GM12878 (cell line): ENCODE measurements at regions not wholly inside any gene's neighbourhood (a gene's known extent, or its start where the extent isn't known, plus 50 kb on each side); places are given as distances from the start of the nearest gene placed in this dataset.

ENCODE experiments used
- ATAC-seq: fragments of 200-7000 bp; cut with Tn5 transposase; 3 replicates; pipeline ENCODE4 v1.9.1; 2020; ENCODE audit warnings: mild to moderate bottlenecking, moderate library complexity
- BruUV-seq: library from RNA; stranded (reverse); fragments of 400-500 nt; replicated peaks from 2 replicates; lab custom pipeline; 2021; lab: Mats Ljungman, UMichigan
- CTCF ChIA-PET: fragments of 300-600 bp; sonication (Branson Sonifier 250); formaldehyde crosslinking; extraction: SDS; loops from one replicate; lab custom pipeline; 2021; ENCODE audit warnings: inconsistent platforms; lab: Yijun Ruan, JAX
- POLR2A ChIA-PET: fragments of 350-600 bp; formaldehyde crosslinking; extraction: SDS; loops from one replicate; lab custom pipeline; 2021; ENCODE audit warnings: inconsistent platforms; lab: Charles Lee
- RAD21 ChIA-PET: fragments of 300-600 bp; sonication (Branson Sonifier 250); formaldehyde crosslinking; loops from one replicate; lab custom pipeline; 2023; ENCODE audit warnings: antibody characterized with exemption; ENCODE audit not compliant: unreplicated experiment; lab: Charles Lee
- SMC1A ChIA-PET: fragments of 300-600 bp; sonication (Branson Sonifier 250); formaldehyde crosslinking; loops from one replicate; lab custom pipeline; 2023; ENCODE audit not compliant: unreplicated experiment, uncharacterized antibody; lab: Charles Lee
- DNase-seq: peaks from one replicate; pipeline ENCODE4 v3.0.0-alpha.2; 2011; ENCODE audit warnings: low read depth, low spot score
- FAIRE-seq: peaks from 3 replicates; lab custom pipeline; 2011; peaks lifted over from hg19 to GRCh38; lab: Jason Lieb, UNC
- H2AFZ ChIP-seq: 2 replicates; pipeline ENCODE4 v1.6.0; 2011; ENCODE audit warnings: low read depth, low read length, control low read depth; ENCODE audit not compliant: control insufficient read depth
- H3K27ac ChIP-seq: 2 replicates; pipeline ENCODE4 v1.5.1; 2011; ENCODE audit warnings: control low read depth; ENCODE audit not compliant: control insufficient read depth, insufficient read depth
- H3K27me3 ChIP-seq, 2 experiments: replicated peaks in 1 of 2; 2 replicates each; pipeline versions ENCODE4 v1.6.0 to v1.6.1; 2011; ENCODE audit warnings: low read length in 1 of 2; ENCODE audit not compliant: control insufficient read depth in 2 of 2, insufficient read depth in 2 of 2
- H3K36me3 ChIP-seq, 2 experiments: 2 replicates each; pipeline ENCODE4 v1.5.1; 2011; ENCODE audit warnings: low read length in 1 of 2; ENCODE audit not compliant: control insufficient read depth in 2 of 2, insufficient read depth in 2 of 2
- H3K4me1 ChIP-seq: 2 replicates; pipeline ENCODE4 v1.6.1; 2011; ENCODE audit warnings: mild to moderate bottlenecking, low read length, moderate library complexity, mixed read lengths; ENCODE audit not compliant: control insufficient read depth, insufficient read depth
- H3K4me2 ChIP-seq: 2 replicates; pipeline ENCODE4 v1.6.0; 2011; ENCODE audit warnings: control low read depth; ENCODE audit not compliant: control insufficient read depth, insufficient read depth
- H3K4me3 ChIP-seq: fragments of 200-600 bp; sonication (generic); 2 replicates; pipeline ENCODE4 v1.5.1; 2016
- H3K79me2 ChIP-seq: 2 replicates; pipeline ENCODE4 v1.6.0; 2011; ENCODE audit warnings: low read length; ENCODE audit not compliant: control insufficient read depth, insufficient read depth
- H3K9ac ChIP-seq: 2 replicates; pipeline ENCODE4 v1.8.0; 2011; ENCODE audit warnings: low read length, control low read depth, mixed read lengths; ENCODE audit not compliant: control insufficient read depth, insufficient read depth
- H3K9me3 ChIP-seq: replicated peaks from 3 replicates; pipeline ENCODE4 v1.5.1; 2011; ENCODE audit warnings: mild to moderate bottlenecking, low read length; ENCODE audit not compliant: control insufficient read depth, insufficient read depth
- H4K20me1 ChIP-seq: 2 replicates; pipeline ENCODE4 v1.6.0; 2011; ENCODE audit not compliant: control insufficient read depth, insufficient read depth
- ATF2 ChIP-seq: IDR thresholded peaks from 2 replicates; pipeline ENCODE4 v1.6.1; 2012; ENCODE audit warnings: low read length, inconsistent platforms
- BACH1 ChIP-seq: fragments of 450-650 bp; IDR thresholded peaks from 2 replicates; pipeline ENCODE4 v1.6.1; 2017; ENCODE audit warnings: mild to moderate bottlenecking, borderline replicate concordance
- CEBPB ChIP-seq, 2 experiments: fragments of 150-350 bp in 1 of 2; IDR thresholded peaks; 2 replicates each; pipeline ENCODE4 v1.6.1; 2012 to 2014; ENCODE audit warnings: low read depth in 2 of 2, low read length in 2 of 2, borderline replicate concordance in 1 of 2, inconsistent platforms in 1 of 2
- GABPA ChIP-seq: IDR thresholded peaks from 2 replicates; pipeline ENCODE4 v1.6.1; 2014; ENCODE audit warnings: antibody characterized with exemption, low read depth, mild to moderate bottlenecking, inconsistent platforms
- IKZF1 ChIP-seq: fragments of 450-650 bp; conservative IDR thresholded peaks from 2 replicates; pipeline ENCODE4 v1.6.1; 2017; ENCODE audit warnings: antibody characterized with exemption, mild to moderate bottlenecking
- KLF5 ChIP-seq: fragments of 450-650 bp; IDR thresholded peaks from 2 replicates; pipeline ENCODE4 v1.6.1; 2014; ENCODE audit warnings: mild to moderate bottlenecking; ENCODE audit not compliant: partially characterized antibody
- MLLT1 ChIP-seq: fragments of 450-650 bp; IDR thresholded peaks from 2 replicates; pipeline ENCODE4 v1.6.1; 2016; ENCODE audit warnings: mild to moderate bottlenecking
- NR2C1 ChIP-seq: fragments of 450-650 bp; IDR thresholded peaks from 2 replicates; pipeline ENCODE4 v1.6.1; 2017; ENCODE audit warnings: antibody characterized with exemption, mild to moderate bottlenecking, moderate library complexity
- NR2C2 ChIP-seq: IDR thresholded peaks from 2 replicates; pipeline ENCODE4 v1.6.1; 2011; ENCODE audit warnings: borderline replicate concordance, low read depth; ENCODE audit not compliant: control insufficient read depth, insufficient read length
- NRF1 ChIP-seq: conservative IDR thresholded peaks from 2 replicates; pipeline ENCODE4 v1.6.1; 2011; ENCODE audit warnings: mild to moderate bottlenecking, low read depth, low read length, improper control_type of control experiment
- POLR2A ChIP-seq: IDR thresholded peaks from 2 replicates; pipeline ENCODE4 v1.6.1; 2011; ENCODE audit warnings: low read depth, mild to moderate bottlenecking, low read length
- RUNX3 ChIP-seq: IDR thresholded peaks from 2 replicates; pipeline ENCODE4 v1.6.1; 2012; ENCODE audit warnings: low read length, inconsistent platforms
- SPI1 ChIP-seq: IDR thresholded peaks from 2 replicates; pipeline ENCODE4 v1.6.1; 2011; ENCODE audit warnings: low read depth, mild to moderate bottlenecking, low read length, moderate library complexity, borderline replicate concordance; ENCODE audit not compliant: insufficient read depth
- STAT1 ChIP-seq: fragments of 450-650 bp; conservative IDR thresholded peaks from 2 replicates; pipeline ENCODE4 v1.6.1; 2014; ENCODE audit warnings: antibody characterized with exemption, mild to moderate bottlenecking
- ZBED1 ChIP-seq: IDR thresholded peaks from 2 replicates; pipeline ENCODE4 v1.6.1; 2016; ENCODE audit warnings: borderline replicate concordance
- WGBS: methylation state at CpG from one replicate; pipeline ENCODE4 v1.1.6; 2016; ENCODE audit warnings: low lambda C conversion rate; ENCODE audit not compliant: insufficient replicate concordance, insufficient coverage; ENCODE audit errors: missing lambda C conversion rate; 5-methylcytosine and 5-hydroxymethylcytosine counted together
- in situ Hi-C: fragments of 300-500 bp; cut with MboI; formaldehyde crosslinking; loops from 9 replicates; pipeline ENCODE4 v1.14.3; 2018; ENCODE audit warnings: mixed read lengths
- intact Hi-C: fragments of 100-400 bp; cut with micrococcal nuclease; formaldehyde crosslinking; loops from one replicate; pipeline ENCODE4 v1.14.2; 2022; ENCODE audit not compliant: unreplicated experiment
- TF ChIP-seq, protein P1 (sequence below): fragments of 450-650 bp; conservative IDR thresholded peaks from 2 replicates; pipeline ENCODE4 v1.6.1; 2017; ENCODE audit warnings: mild to moderate bottlenecking, moderate library complexity

DNA sequence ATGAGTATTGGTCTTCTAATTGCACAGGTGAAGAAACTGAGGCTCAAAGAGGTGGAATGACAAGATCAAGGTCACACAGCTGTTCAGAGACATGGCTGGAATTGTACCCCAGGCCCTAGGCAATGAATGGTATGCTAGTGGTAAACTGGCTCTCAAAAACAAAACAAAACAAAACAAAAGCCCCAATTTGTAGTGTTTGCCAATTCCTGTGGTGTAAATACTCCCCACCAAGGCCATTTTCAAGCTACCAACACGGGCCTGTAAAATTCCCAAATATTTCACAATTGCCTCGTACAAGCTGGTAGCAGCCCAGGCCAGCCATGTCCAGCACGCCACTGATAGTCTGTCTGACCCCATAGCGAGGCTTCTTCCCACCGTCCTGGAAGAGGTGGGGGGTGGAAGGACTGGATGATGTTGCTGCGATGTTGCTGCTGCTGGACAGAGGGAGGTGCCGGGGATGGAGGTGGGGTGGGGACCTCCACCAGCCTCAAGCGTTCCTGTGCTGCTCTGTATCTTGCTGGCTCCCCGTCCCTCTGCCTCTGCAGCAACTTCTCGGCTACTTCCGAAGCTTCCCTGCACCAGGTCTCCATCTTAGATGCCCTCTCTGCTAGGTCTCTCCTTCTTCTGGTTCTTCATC lies 62.2 kb upstream of the RUNX3 start:
- no peak for ATAC-seq
- Histone ChIP-seq H3K4me1 (peaks cover 12% of the 10 kb centered on the region), H3K4me3 (no peak overlapping the region)

More for the DNA sequence above, 62.2 kb upstream of the RUNX3 start:
- FAIRE-seq (no peak), DNase-seq (no peak)
- H3K27me3 ChIP-seq = no peaks in the 10 kb centered on the region
- no TSS peak for BruUV-seq
- ChIA-PET SMC1A (interaction anchor here (0.7 to 1.9 kb wide), 2 partner anchors 29 to 35 kb away, joined by 3 to 4 read pairs; no protein-coding TSS in a partner anchor), POLR2A (no interaction called here), RAD21 (no interaction called here), CTCF (no interaction called here)
- no peak overlapping the region for H3K9ac ChIP-seq
- no peak overlapping the region for H3K4me2 ChIP-seq
- no peaks in the 10 kb centered on the region for H3K79me2 ChIP-seq
- no peak overlapping the region for H3K27ac ChIP-seq
- in situ Hi-C loops = no loop called here
- TF ChIP-seq MLLT1 = no peak
- TF ChIP-seq SPI1 = no peak
- TF ChIP-seq ATF2 = no peak
- no peak for TF ChIP-seq NR2C2
- no peak for TF ChIP-seq GABPA
- TF ChIP-seq, protein P1, sequence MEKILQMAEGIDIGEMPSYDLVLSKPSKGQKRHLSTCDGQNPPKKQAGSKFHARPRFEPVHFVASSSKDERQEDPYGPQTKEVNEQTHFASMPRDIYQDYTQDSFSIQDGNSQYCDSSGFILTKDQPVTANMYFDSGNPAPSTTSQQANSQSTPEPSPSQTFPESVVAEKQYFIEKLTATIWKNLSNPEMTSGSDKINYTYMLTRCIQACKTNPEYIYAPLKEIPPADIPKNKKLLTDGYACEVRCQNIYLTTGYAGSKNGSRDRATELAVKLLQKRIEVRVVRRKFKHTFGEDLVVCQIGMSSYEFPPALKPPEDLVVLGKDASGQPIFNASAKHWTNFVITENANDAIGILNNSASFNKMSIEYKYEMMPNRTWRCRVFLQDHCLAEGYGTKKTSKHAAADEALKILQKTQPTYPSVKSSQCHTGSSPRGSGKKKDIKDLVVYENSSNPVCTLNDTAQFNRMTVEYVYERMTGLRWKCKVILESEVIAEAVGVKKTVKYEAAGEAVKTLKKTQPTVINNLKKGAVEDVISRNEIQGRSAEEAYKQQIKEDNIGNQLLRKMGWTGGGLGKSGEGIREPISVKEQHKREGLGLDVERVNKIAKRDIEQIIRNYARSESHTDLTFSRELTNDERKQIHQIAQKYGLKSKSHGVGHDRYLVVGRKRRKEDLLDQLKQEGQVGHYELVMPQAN = no peak
- no peak for TF ChIP-seq IKZF1
- no peak for TF ChIP-seq BACH1
- TF ChIP-seq NR2C1 = no peak
- no peak for TF ChIP-seq CEBPB (IDR thresholded peaks at IDR 0.05; ENCODE audit: borderline replicate concordance in 1 of 2, low read depth in 2 of 2, low read length in 2 of 2)
- TF ChIP-seq STAT1 = no peak
- no peak for TF ChIP-seq NRF1
- TF ChIP-seq RUNX3 = no peak
- TF ChIP-seq ZBED1 = no peak
- no peak for TF ChIP-seq KLF5
- TF ChIP-seq POLR2A = no peak
- WGBS = 58% methylated on average over 11 of the region's 11 CpGs
- no peaks in the 10 kb centered on the region for H3K36me3 ChIP-seq
- peak overlapping the region; percentile 43 for H2AFZ ChIP-seq
- no peaks in the 10 kb centered on the region for H4K20me1 ChIP-seq
- intact Hi-C loops = no loop called here
- peaks cover 5% of the 10 kb centered on the region; the same call in 1 of the 3 replicates for H3K9me3 ChIP-seq
